OCI-LY7 (cell line): ENCODE measurements at regions not wholly inside any gene's neighbourhood (a gene's known extent, or its start where the extent isn't known, plus 50 kb on each side); places are given as distances from the start of the nearest gene placed in this dataset.

ENCODE experiments used
- CTCF ChIP-seq: fragments of 200-600 bp; sonication (generic); conservative IDR thresholded peaks from 2 replicates; pipeline ENCODE4 v1.5.1; 2014; ENCODE audit warnings: mild to moderate bottlenecking, antibody characterized with exemption, low read length, moderate library complexity, mixed read lengths
- EZH2phosphoT487 ChIP-seq: fragments of 200-600 bp; sonication (generic); IDR thresholded peaks from 2 replicates; pipeline ENCODE4 v1.6.1; 2018; ENCODE audit warnings: low read depth, borderline replicate concordance, mild to moderate bottlenecking, mixed run types, antibody characterized with exemption, low read length, moderate library complexity, mixed read lengths

DNA sequence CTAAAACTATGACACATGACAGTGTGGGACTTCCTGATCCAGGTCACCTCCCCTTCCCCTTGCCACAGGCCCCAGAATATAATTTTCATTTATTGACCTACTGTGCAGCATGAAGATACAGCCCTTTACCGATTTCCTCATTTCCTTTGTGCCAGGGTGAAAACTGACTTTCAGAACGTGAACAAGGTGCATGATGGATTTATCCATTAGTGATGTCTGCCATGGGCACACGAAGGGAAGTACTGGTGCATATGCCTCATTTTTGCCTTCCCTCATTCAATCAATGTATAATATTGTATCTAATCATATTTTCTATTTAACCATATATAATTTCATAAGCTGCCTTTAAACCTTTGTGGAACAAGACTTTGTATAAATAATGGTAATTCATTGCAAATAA lies 144.4 kb upstream of the WNT4 start:
- TF ChIP-seq EZH2phosphoT487, result no peak
- no peak for TF ChIP-seq CTCF
